Activated naive CD8-positive, alpha-beta T cell (primary cell): ENCODE measurements at regions not wholly inside any gene's neighbourhood (a gene's known extent, or its start where the extent isn't known, plus 50 kb on each side); places are given as distances from the start of the nearest gene placed in this dataset.
A peak's percentile ranks its signal among the peaks of the same experiment; 100 is the strongest.
"Not testable (repeated sequence)": the region's sequence is repeated elsewhere in the genome, so short reads cannot be mapped to it uniquely, and the experiment has no call there.

Experiments
- H3K27ac Mint-ChIP-seq: one replicate; pipeline ENCODE4 v1.8.0; 2021; ENCODE audit warnings: mixed read lengths
- H3K27me3 Mint-ChIP-seq: one replicate; pipeline ENCODE4 v1.8.0; 2021; ENCODE audit warnings: mixed read lengths
- H3K36me3 Mint-ChIP-seq: one replicate; pipeline ENCODE4 v1.8.0; 2021; ENCODE audit warnings: mixed read lengths
- H3K4me1 Mint-ChIP-seq: one replicate; pipeline ENCODE4 v1.8.0; 2021; ENCODE audit warnings: low read depth, mixed read lengths
- H3K4me3 Mint-ChIP-seq: one replicate; pipeline ENCODE4 v1.8.0; 2021; ENCODE audit warnings: mild to moderate bottlenecking, mixed read lengths
- H3K9me3 Mint-ChIP-seq: one replicate; pipeline ENCODE4 v1.8.0; 2021; ENCODE audit warnings: low read depth, mixed read lengths

- Mint-ChIP-seq H3K4me3 (no peak overlapping the region), H3K36me3 (peaks cover 2% of the 10 kb centered on the region), H3K9me3 (no peaks in the 10 kb centered on the region), H3K27me3 (no peaks in the 10 kb centered on the region), H3K27ac (no peak overlapping the region), H3K4me1 (peaks cover 10% of the 10 kb centered on the region)
Measured at GRCh38 chr13:47892374-47892773, 108.7 kb downstream of the SUCLA2 start.

DNA sequence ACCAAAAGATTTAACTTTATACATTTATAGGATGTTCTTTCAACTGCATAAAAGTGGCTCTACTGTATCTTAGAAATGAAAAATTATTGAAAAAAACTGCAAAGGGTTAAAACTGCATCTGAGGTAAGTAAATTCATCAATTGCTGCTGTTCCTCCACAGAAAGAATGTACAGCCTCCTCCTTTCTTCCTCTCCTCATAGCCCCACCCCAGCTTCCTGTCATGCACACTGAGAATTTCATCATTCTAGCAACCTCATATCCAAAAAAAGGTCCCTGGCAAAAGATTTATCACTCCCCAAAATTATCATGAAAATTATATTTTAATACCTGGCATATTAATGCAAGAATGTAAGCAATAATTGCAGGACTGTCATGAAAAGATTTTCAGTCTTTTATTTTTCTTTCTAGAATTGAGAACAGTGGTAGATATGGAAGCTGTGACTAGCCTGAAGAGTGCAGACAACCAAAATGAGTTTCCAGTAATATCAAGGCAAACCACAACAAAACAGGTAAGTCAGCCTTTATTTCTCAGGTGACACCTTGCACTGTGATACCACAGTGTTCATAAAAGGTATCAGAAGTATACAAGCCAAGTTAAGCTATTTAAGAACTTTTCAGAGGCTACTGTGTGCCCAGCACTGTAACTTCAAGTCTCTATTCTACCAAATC lies 110.8 kb downstream of the SUCLA2 start:
- H3K27me3 Mint-ChIP-seq, result no peaks in the 10 kb centered on the region
- no peaks in the 10 kb centered on the region for H3K36me3 Mint-ChIP-seq
- H3K9me3 Mint-ChIP-seq, result no peaks in the 10 kb centered on the region
- peaks cover 10% of the 10 kb centered on the region for H3K4me1 Mint-ChIP-seq
- peak overlapping the region; percentile 84 for H3K27ac Mint-ChIP-seq
- H3K4me3 Mint-ChIP-seq, result peak overlapping the region; percentile 40

GRCh38 chr13:47886314-47886713 lies 114.8 kb downstream of the SUCLA2 start:
- no peaks in the 10 kb centered on the region for H3K9me3 Mint-ChIP-seq
- H3K27me3 Mint-ChIP-seq, result peaks cover 1% of the 10 kb centered on the region
- H3K4me3 Mint-ChIP-seq, result no peak overlapping the region
- H3K27ac Mint-ChIP-seq, result no peak overlapping the region
- H3K36me3 Mint-ChIP-seq, result peaks cover 17% of the 10 kb centered on the region
- peaks cover 10% of the 10 kb centered on the region for H3K4me1 Mint-ChIP-seq

GRCh38 chr13:47875201-47875600 lies 125.9 kb downstream of the SUCLA2 start:
- peaks cover 20% of the 10 kb centered on the region for H3K36me3 Mint-ChIP-seq
- no peaks in the 10 kb centered on the region for H3K4me1 Mint-ChIP-seq
- no peak overlapping the region for H3K4me3 Mint-ChIP-seq
- H3K27ac Mint-ChIP-seq, result no peak overlapping the region
- peaks cover 16% of the 10 kb centered on the region for H3K9me3 Mint-ChIP-seq
- H3K27me3 Mint-ChIP-seq, result no peaks in the 10 kb centered on the region

- not testable (repeated sequence) for H3K4me1 Mint-ChIP-seq, H3K27ac Mint-ChIP-seq, H3K27me3 Mint-ChIP-seq, H3K4me3 Mint-ChIP-seq
- peaks cover 16% of the 10 kb centered on the region for H3K9me3 Mint-ChIP-seq
- peaks cover 20% of the 10 kb centered on the region for H3K36me3 Mint-ChIP-seq
Measured at GRCh38 chr13:47873987-47874386, 127.1 kb downstream of the SUCLA2 start.

GRCh38 chr13:47873319-47873718 lies 127.8 kb downstream of the SUCLA2 start:
- not testable (repeated sequence) for H3K27me3 Mint-ChIP-seq, H3K27ac Mint-ChIP-seq, H3K4me3 Mint-ChIP-seq, H3K4me1 Mint-ChIP-seq
- Mint-ChIP-seq H3K36me3 (peaks cover 20% of the 10 kb centered on the region), H3K9me3 (peaks cover 16% of the 10 kb centered on the region)

DNA sequence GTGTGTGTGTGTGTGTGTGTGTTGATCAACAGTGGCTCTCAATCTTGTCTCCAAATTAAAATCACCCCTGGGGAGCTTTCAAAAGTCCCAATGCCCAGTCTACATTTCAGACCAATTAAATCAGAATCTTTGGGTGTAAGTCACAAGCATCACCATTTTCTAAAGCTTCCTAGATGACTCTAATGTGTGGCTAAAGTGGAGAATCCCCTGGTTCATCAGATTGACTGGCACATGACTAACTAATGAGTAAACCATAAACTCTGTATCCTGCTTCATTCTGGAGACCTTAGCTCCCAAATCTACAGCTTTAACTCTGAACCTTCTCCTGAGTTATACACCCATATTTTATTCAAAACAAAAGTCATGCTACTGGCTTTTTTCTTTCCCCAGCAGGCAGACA lies 131.3 kb downstream of the SUCLA2 start:
- Mint-ChIP-seq H3K27ac (no peak overlapping the region), H3K9me3 (peaks cover 14% of the 10 kb centered on the region)

GRCh38 chr13:47865883-47866282 lies 135.2 kb downstream of the SUCLA2 start:
- H3K4me1 Mint-ChIP-seq, result no peaks in the 10 kb centered on the region
- no peaks in the 10 kb centered on the region for H3K9me3 Mint-ChIP-seq
- H3K27ac Mint-ChIP-seq, result no peak overlapping the region
- peaks cover 4% of the 10 kb centered on the region for H3K27me3 Mint-ChIP-seq
- H3K4me3 Mint-ChIP-seq, result no peak overlapping the region
- peaks cover 5% of the 10 kb centered on the region for H3K36me3 Mint-ChIP-seq

More for the DNA sequence above, 131.3 kb downstream of the SUCLA2 start:
- no peaks in the 10 kb centered on the region for H3K27me3 Mint-ChIP-seq
- H3K4me3 Mint-ChIP-seq, result no peak overlapping the region
- H3K4me1 Mint-ChIP-seq, result no peaks in the 10 kb centered on the region
- peaks cover 16% of the 10 kb centered on the region for H3K36me3 Mint-ChIP-seq

DNA sequence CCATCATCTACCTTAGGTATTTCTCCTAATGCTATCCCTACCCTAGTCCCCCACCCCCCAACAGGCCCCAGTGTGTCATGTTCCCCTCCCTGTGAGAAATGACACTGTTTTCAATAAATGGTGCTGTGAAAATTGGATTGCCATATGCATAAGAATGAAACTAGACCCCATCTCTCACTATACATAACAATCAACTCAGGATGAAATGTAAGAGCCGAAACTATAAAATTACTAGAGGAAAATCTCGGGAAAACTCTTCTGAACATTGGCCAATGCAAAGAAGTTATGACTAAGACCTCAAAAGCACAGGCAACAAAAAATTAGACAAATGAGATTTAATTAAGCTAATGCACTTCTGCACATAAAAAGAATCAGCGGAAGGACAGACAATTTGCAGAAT lies 138.2 kb downstream of the SUCLA2 start:
- peaks cover 4% of the 10 kb centered on the region for H3K27me3 Mint-ChIP-seq

GRCh38 chr13:47859165-47859564 lies 141.9 kb downstream of the SUCLA2 start:
- Mint-ChIP-seq H3K9me3 (no peaks in the 10 kb centered on the region), H3K27me3 (peaks cover 4% of the 10 kb centered on the region), H3K4me3 (no peak overlapping the region), H3K4me1 (no peaks in the 10 kb centered on the region), H3K27ac (no peak overlapping the region), H3K36me3 (peaks cover 3% of the 10 kb centered on the region)

More for the DNA sequence above, 138.2 kb downstream of the SUCLA2 start:
- H3K4me1 Mint-ChIP-seq, result no peaks in the 10 kb centered on the region
- H3K27ac Mint-ChIP-seq, result no peak overlapping the region
- no peaks in the 10 kb centered on the region for H3K9me3 Mint-ChIP-seq
- H3K36me3 Mint-ChIP-seq, result peaks cover 3% of the 10 kb centered on the region
- H3K4me3 Mint-ChIP-seq, result no peak overlapping the region

DNA sequence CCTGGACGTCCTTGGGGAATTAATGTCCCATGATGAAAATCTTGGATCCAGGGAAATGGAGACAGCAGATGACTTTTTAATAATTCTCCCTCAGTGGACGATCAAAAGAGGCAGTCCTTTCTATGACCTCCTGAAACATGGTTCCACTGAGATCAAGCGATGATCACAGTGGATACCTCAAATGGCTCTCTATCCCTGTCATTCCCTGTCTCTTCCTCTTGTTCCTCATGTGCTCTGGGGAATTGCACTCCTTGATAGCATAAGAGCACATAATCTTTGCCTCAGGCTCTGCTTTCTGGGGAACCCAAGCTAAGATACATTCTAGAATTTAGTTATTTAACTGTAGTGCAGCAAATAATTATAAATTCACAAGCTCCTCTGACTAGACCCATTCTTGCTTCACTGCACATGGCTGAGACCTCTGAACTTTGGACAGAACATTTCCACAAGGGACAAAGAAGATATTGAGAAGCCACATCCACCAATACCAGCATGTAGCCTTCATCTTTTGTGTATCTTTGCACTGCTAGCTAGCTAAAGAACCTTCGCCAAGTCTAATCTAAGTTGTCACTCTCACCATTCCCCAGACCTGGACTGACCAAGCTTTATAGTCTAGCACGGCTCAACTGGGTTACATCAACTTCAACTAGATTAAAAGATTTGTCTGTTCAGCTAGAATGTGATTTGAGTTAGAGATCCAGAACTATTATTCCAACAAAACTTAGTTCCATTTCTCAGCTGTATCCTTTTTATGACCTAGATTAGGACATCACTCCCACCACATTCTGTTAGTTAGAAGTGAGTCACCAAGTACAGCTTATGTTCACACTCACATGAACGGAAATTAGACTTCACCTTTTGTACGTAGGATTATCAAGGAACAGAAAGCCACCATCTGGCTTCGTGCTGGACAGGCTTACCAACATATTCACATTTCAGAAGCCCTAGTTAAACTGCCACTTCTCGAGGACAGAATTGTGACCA lies 142.7 kb downstream of the SUCLA2 start:
- Mint-ChIP-seq H3K27me3 (peaks cover 4% of the 10 kb centered on the region), H3K36me3 (peaks cover 3% of the 10 kb centered on the region), H3K4me1 (no peaks in the 10 kb centered on the region), H3K27ac (no peak overlapping the region), H3K4me3 (no peak overlapping the region), H3K9me3 (no peaks in the 10 kb centered on the region)

GRCh38 chr13:47853236-47853635 lies 147.8 kb downstream of the SUCLA2 start:
- no peak overlapping the region for H3K4me3 Mint-ChIP-seq
- peaks cover 3% of the 10 kb centered on the region for H3K27me3 Mint-ChIP-seq
- H3K9me3 Mint-ChIP-seq, result peaks cover 6% of the 10 kb centered on the region

GRCh38 chr13:47846886-47847285 lies 154.2 kb downstream of the SUCLA2 start:
- H3K27me3 Mint-ChIP-seq, result peaks cover 3% of the 10 kb centered on the region
- H3K9me3 Mint-ChIP-seq, result peaks cover 6% of the 10 kb centered on the region
- H3K36me3 Mint-ChIP-seq, result peaks cover 15% of the 10 kb centered on the region
- no peaks in the 10 kb centered on the region for H3K4me1 Mint-ChIP-seq
- no peak overlapping the region for H3K27ac Mint-ChIP-seq
- no peak overlapping the region for H3K4me3 Mint-ChIP-seq

More at GRCh38 chr13:47853236-47853635, 147.8 kb downstream of the SUCLA2 start:
- Mint-ChIP-seq H3K36me3 (peaks cover 15% of the 10 kb centered on the region), H3K27ac (no peak overlapping the region), H3K4me1 (no peaks in the 10 kb centered on the region)

DNA sequence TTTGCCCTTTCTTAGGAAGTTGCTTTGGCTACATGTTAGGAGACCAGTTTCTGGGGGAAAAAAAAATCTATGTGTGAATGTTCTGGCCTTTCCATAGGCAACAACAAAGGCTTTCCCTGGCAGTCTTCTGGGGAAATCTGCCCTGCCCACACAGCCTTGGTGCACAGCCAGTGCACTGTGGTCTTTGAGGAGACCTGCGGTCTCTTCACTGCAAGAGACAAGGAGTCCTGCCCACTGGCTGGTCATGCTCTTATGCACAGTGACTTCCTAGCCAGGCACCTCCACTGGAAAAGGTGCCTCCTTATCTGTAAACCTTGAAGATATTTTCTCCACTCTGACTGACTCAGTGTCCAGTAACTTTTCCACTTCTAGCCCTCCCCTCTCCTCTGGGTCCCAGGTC lies 155.1 kb downstream of the SUCLA2 start:
- peaks cover 6% of the 10 kb centered on the region for H3K9me3 Mint-ChIP-seq
- no peaks in the 10 kb centered on the region for H3K4me1 Mint-ChIP-seq
- peaks cover 3% of the 10 kb centered on the region for H3K27me3 Mint-ChIP-seq
- H3K27ac Mint-ChIP-seq, result no peak overlapping the region
- H3K4me3 Mint-ChIP-seq, result no peak overlapping the region
- peaks cover 15% of the 10 kb centered on the region for H3K36me3 Mint-ChIP-seq

- no peak overlapping the region for H3K27ac Mint-ChIP-seq
- no peaks in the 10 kb centered on the region for H3K27me3 Mint-ChIP-seq
- H3K4me1 Mint-ChIP-seq, result no peaks in the 10 kb centered on the region
- no peaks in the 10 kb centered on the region for H3K9me3 Mint-ChIP-seq
- no peaks in the 10 kb centered on the region for H3K36me3 Mint-ChIP-seq
- no peak overlapping the region for H3K4me3 Mint-ChIP-seq
Measured at GRCh38 chr13:47843005-47843404, 158.1 kb downstream of the SUCLA2 start.
